DND-41 (cell line): ENCODE measurements at regions not wholly inside any gene's neighbourhood (a gene's known extent, or its start where the extent isn't known, plus 50 kb on each side); places are given as distances from the start of the nearest gene placed in this dataset.

Experiments
- ATAC-seq: fragments of 200-7000 bp; cut with Tn5 transposase; 3 replicates; pipeline ENCODE4 v1.9.1; 2021; ENCODE audit warnings: low read depth; ENCODE audit not compliant: insufficient read depth
- DNase-seq: peaks from one replicate; pipeline ENCODE4 v3.0.0-alpha.2; 2020
- H2AFZ ChIP-seq: 2 replicates; pipeline ENCODE4 v1.6.0; 2012; ENCODE audit warnings: low read depth, low read length
- H3K27ac ChIP-seq: 2 replicates; pipeline ENCODE4 v1.5.1; 2012; ENCODE audit warnings: low read length, inconsistent platforms
- H3K27me3 ChIP-seq: fragments of 200-600 bp; sonication (generic); 2 replicates; pipeline ENCODE4 v1.6.0; 2012; ENCODE audit warnings: low read length, mild to moderate bottlenecking, inconsistent platforms; ENCODE audit not compliant: insufficient read depth, poor library complexity
- H3K36me3 ChIP-seq: 2 replicates; pipeline ENCODE4 v1.5.1; 2012; ENCODE audit warnings: low read length, inconsistent platforms; ENCODE audit not compliant: insufficient read depth
- H3K4me1 ChIP-seq: 2 replicates; pipeline ENCODE4 v1.5.1; 2012; ENCODE audit warnings: mild to moderate bottlenecking, low read length; ENCODE audit not compliant: insufficient read depth
- H3K4me2 ChIP-seq: 2 replicates; pipeline ENCODE4 v1.6.0; 2012; ENCODE audit warnings: mild to moderate bottlenecking, moderate library complexity, low read length, inconsistent platforms; ENCODE audit not compliant: insufficient read depth
- H3K4me3 ChIP-seq, 2 experiments: fragments of 200-600 bp in 1 of 2; shearing (Covaris generic) in 1 of 2; 2 replicates each; pipeline ENCODE4 v1.5.1; 2012 to 2016; ENCODE audit warnings: inconsistent platforms in 2 of 2, low read length in 2 of 2, mild to moderate bottlenecking in 2 of 2, low read depth in 1 of 2, moderate library complexity in 1 of 2
- H3K79me2 ChIP-seq: 2 replicates; pipeline ENCODE4 v1.6.0; 2012; ENCODE audit warnings: low read length, inconsistent platforms; ENCODE audit not compliant: insufficient read depth
- H3K9ac ChIP-seq: 2 replicates; pipeline ENCODE4 v1.6.0; 2012; ENCODE audit warnings: low read depth, mild to moderate bottlenecking, inconsistent platforms, low read length, moderate library complexity
- H3K9me3 ChIP-seq: 2 replicates; pipeline ENCODE4 v1.5.1; 2012; ENCODE audit warnings: low read length, moderate library complexity, mild to moderate bottlenecking, inconsistent platforms; ENCODE audit not compliant: insufficient read depth, severe bottlenecking
- H4K20me1 ChIP-seq: 2 replicates; pipeline ENCODE4 v1.6.0; 2012; ENCODE audit warnings: low read length; ENCODE audit not compliant: insufficient read depth
- EZH2 ChIP-seq: IDR thresholded peaks from 3 replicates; pipeline ENCODE4 v1.6.1; 2012; ENCODE audit warnings: borderline replicate concordance, low read depth, mild to moderate bottlenecking, moderate library complexity, low read length, inconsistent platforms; ENCODE audit not compliant: severe bottlenecking
- TF ChIP-seq, protein P1 (sequence below): IDR thresholded peaks from 2 replicates; pipeline ENCODE4 v1.5.1; 2012; ENCODE audit warnings: borderline replicate concordance, low read length, moderate library complexity, mild to moderate bottlenecking; ENCODE audit not compliant: poor library complexity, severe bottlenecking; ENCODE audit errors: extremely low read depth

GRCh38 chr16:77116856-77117255 lies 74.1 kb upstream of the MON1B start:
- H2AFZ ChIP-seq, result no peak overlapping the region
- no peaks in the 10 kb centered on the region for H3K27me3 ChIP-seq
- no peak overlapping the region for H3K9ac ChIP-seq
- no peak overlapping the region for H3K4me3 ChIP-seq
- no peaks in the 10 kb centered on the region for H3K9me3 ChIP-seq
- H3K79me2 ChIP-seq, result no peaks in the 10 kb centered on the region
- TF ChIP-seq EZH2, result no peak
- TF ChIP-seq, protein P1, sequence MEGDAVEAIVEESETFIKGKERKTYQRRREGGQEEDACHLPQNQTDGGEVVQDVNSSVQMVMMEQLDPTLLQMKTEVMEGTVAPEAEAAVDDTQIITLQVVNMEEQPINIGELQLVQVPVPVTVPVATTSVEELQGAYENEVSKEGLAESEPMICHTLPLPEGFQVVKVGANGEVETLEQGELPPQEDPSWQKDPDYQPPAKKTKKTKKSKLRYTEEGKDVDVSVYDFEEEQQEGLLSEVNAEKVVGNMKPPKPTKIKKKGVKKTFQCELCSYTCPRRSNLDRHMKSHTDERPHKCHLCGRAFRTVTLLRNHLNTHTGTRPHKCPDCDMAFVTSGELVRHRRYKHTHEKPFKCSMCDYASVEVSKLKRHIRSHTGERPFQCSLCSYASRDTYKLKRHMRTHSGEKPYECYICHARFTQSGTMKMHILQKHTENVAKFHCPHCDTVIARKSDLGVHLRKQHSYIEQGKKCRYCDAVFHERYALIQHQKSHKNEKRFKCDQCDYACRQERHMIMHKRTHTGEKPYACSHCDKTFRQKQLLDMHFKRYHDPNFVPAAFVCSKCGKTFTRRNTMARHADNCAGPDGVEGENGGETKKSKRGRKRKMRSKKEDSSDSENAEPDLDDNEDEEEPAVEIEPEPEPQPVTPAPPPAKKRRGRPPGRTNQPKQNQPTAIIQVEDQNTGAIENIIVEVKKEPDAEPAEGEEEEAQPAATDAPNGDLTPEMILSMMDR, result no peak
- no peaks in the 10 kb centered on the region for H4K20me1 ChIP-seq
- DNase-seq (no peak), ATAC-seq (no peak)
- no peaks in the 10 kb centered on the region for H3K4me1 ChIP-seq
- no peak overlapping the region for H3K4me2 ChIP-seq
- H3K36me3 ChIP-seq, result no peaks in the 10 kb centered on the region
- H3K27ac ChIP-seq, result no peak overlapping the region

- H3K4me1 ChIP-seq, result no peaks in the 10 kb centered on the region
- H2AFZ ChIP-seq, result no peak overlapping the region
- TF ChIP-seq, protein P1, result no peak
- TF ChIP-seq EZH2, result no peak
- no peak for DNase-seq
- H3K79me2 ChIP-seq, result no peaks in the 10 kb centered on the region
- H3K4me2 ChIP-seq, result no peak overlapping the region
- H3K9ac ChIP-seq, result no peak overlapping the region
- no peaks in the 10 kb centered on the region for H3K27me3 ChIP-seq
- H3K4me3 ChIP-seq, result no peak overlapping the region
- H3K9me3 ChIP-seq, result no peaks in the 10 kb centered on the region
- no peaks in the 10 kb centered on the region for H3K36me3 ChIP-seq
- no peak for ATAC-seq
- no peak overlapping the region for H3K27ac ChIP-seq
- no peaks in the 10 kb centered on the region for H4K20me1 ChIP-seq
These were observed 73.3 kb upstream of the MON1B start for GRCh38 chr16:77117707-77118106.

DNA sequence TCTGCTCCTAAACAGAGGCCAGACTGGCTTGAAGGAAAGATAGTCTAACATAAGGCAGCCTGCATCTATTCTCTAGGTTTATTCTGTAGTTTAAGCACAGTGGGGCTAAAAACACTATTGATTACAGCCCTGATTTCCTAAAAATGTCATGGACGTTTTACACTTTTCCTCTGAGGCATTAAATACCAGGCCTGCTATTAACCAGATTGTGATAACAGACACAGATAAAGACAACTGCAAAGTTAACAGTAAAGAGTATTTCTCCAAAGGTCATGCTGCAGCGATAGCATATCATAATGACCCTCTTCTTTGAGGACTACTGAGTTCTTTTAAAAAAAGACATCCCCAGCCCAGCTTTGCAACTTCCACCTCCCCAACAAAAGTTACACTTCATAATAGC lies 59.6 kb upstream of the MON1B start:
- no peak overlapping the region for H3K4me2 ChIP-seq
- TF ChIP-seq, protein P1, result no peak
- TF ChIP-seq EZH2, result no peak
- no peak overlapping the region for H3K4me3 ChIP-seq
- no peaks in the 10 kb centered on the region for H3K79me2 ChIP-seq
- peaks cover 2% of the 10 kb centered on the region for H3K27me3 ChIP-seq
- H3K4me1 ChIP-seq, result no peaks in the 10 kb centered on the region
- H3K9me3 ChIP-seq, result no peaks in the 10 kb centered on the region
- no peaks in the 10 kb centered on the region for H3K36me3 ChIP-seq
- ATAC-seq (no peak), DNase-seq (no peak)
- no peak overlapping the region for H3K9ac ChIP-seq
- no peak overlapping the region for H3K27ac ChIP-seq
- H4K20me1 ChIP-seq, result no peaks in the 10 kb centered on the region
- H2AFZ ChIP-seq, result no peak overlapping the region
